ENCODE measurements at regions not wholly inside any gene's neighbourhood (a gene's known extent, or its start where the extent isn't known, plus 50 kb on each side); places are given as distances from the start of the nearest gene placed in this dataset.

GRCh38 chr7:83749495-83749894 is 100.6 kb upstream of the SEMA3E start:
- TF ChIP-seq CTCF (conservative IDR thresholded peaks at IDR 0.05 in 1 of 2, IDR thresholded peaks at IDR 0.05 in 1 of 2; ENCODE audit: extremely low read depth in 1 of 2, insufficient read depth in 1 of 2, low read depth in 1 of 2, low read length in 2 of 2) = no peak
- no peak for TF ChIP-seq EZH2 (IDR thresholded peaks at IDR 0.05; ENCODE audit: borderline replicate concordance, low read length)

Measured in mammary epithelial cell (primary cell).